Mesothelial cell of epicardium (in vitro differentiated cells): ENCODE measurements at regions not wholly inside any gene's neighbourhood (a gene's known extent, or its start where the extent isn't known, plus 50 kb on each side); places are given as distances from the start of the nearest gene placed in this dataset.

Experiments
- DNase-seq, 2 experiments: peaks; one replicate each; pipeline ENCODE4 v3.0.0; 2021; ENCODE audit warnings: low spot score in 2 of 2; ENCODE audit not compliant: unreplicated experiment in 2 of 2
- H3K27ac Mint-ChIP-seq: 2 replicates; pipeline ENCODE4 v1.8.0; 2021; ENCODE audit warnings: mixed read lengths
- H3K27me3 Mint-ChIP-seq: 2 replicates; pipeline ENCODE4 v1.8.0; 2021; ENCODE audit warnings: low read depth, mixed read lengths
- H3K36me3 Mint-ChIP-seq: 2 replicates; pipeline ENCODE4 v1.8.0; 2021; ENCODE audit warnings: mixed read lengths
- H3K4me1 Mint-ChIP-seq: 2 replicates; pipeline ENCODE4 v1.8.0; 2021; ENCODE audit warnings: mixed read lengths
- H3K4me3 Mint-ChIP-seq: 2 replicates; pipeline ENCODE4 v1.8.0; 2021; ENCODE audit warnings: mild to moderate bottlenecking, moderate library complexity, mixed read lengths
- H3K9me3 Mint-ChIP-seq: 2 replicates; pipeline ENCODE4 v1.8.0; 2021; ENCODE audit warnings: mixed read lengths
- TF ChIP-seq, protein P1 (sequence below): fragments of 200-600 bp; sonication (generic); IDR thresholded peaks from one replicate; pipeline ENCODE4 v1.5.0; 2021; ENCODE audit warnings: antibody characterized with exemption; ENCODE audit not compliant: unreplicated experiment

DNA sequence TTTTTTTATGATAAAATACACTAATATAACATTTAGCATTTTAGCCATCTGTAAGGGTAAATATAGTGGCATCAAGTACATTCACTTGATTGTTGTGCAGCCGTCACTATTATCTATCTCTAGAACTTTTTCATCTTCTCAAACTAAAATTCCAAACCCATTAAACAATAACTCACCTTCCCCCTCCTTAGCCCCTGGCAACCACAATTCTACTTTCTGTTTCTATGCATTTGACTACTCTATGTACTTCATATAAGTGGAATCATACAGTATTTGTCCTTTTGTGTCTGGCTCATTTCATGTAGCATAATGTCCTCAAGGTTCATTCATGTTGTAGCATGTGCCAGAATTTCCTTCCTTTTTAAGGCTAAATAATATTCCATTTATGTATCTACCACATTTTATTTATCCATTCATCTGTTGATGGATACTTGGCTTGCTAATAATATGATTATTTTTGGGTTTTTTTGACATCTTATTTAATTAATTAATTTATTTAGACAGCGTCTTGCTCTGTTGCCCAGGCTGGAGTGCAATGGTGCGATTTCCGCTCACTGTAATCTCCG is 69.6 kb upstream of the MACF1 start:
- no peak for DNase-seq
- TF ChIP-seq, protein P1, sequence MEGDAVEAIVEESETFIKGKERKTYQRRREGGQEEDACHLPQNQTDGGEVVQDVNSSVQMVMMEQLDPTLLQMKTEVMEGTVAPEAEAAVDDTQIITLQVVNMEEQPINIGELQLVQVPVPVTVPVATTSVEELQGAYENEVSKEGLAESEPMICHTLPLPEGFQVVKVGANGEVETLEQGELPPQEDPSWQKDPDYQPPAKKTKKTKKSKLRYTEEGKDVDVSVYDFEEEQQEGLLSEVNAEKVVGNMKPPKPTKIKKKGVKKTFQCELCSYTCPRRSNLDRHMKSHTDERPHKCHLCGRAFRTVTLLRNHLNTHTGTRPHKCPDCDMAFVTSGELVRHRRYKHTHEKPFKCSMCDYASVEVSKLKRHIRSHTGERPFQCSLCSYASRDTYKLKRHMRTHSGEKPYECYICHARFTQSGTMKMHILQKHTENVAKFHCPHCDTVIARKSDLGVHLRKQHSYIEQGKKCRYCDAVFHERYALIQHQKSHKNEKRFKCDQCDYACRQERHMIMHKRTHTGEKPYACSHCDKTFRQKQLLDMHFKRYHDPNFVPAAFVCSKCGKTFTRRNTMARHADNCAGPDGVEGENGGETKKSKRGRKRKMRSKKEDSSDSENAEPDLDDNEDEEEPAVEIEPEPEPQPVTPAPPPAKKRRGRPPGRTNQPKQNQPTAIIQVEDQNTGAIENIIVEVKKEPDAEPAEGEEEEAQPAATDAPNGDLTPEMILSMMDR, result no peak
- Mint-ChIP-seq H3K27ac (no peak overlapping the region), H3K4me3 (no peak overlapping the region), H3K36me3 (no peaks in the 10 kb centered on the region), H3K4me1 (peaks cover 21% of the 10 kb centered on the region), H3K9me3 (no peaks in the 10 kb centered on the region), H3K27me3 (no peaks in the 10 kb centered on the region)

DNA sequence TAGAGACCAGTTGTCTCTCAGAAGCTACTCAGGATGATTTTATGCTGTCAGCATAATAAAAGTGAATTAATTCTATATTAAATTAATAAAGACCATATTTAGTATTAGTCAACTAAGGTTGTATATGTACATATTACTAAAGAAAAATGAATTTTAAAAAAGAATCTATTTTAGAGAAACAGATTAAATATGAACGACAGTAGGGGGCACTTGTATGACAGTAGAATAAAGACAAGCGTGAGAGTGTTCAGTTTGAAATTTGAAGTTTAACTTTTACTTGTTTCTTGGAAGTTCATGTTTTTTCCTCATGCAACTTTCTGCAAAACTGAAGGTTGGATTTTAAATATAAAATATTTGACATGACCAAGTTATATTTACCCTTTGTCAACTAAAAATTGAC is 67.9 kb upstream of the MACF1 start:
- Mint-ChIP-seq H3K4me1 (peaks cover 15% of the 10 kb centered on the region), H3K36me3 (no peaks in the 10 kb centered on the region), H3K27ac (no peak overlapping the region), H3K27me3 (no peaks in the 10 kb centered on the region), H3K9me3 (no peaks in the 10 kb centered on the region), H3K4me3 (no peak overlapping the region)
- no peak for DNase-seq
- TF ChIP-seq, protein P1, result no peak

GRCh38 chr1:39139723-39140360 is 64.7 kb upstream of the MACF1 start:
- Mint-ChIP-seq H3K27me3 (no peaks in the 10 kb centered on the region), H3K4me3 (no peak overlapping the region), H3K4me1 (peaks cover 6% of the 10 kb centered on the region), H3K27ac (no peak overlapping the region), H3K9me3 (no peaks in the 10 kb centered on the region), H3K36me3 (no peaks in the 10 kb centered on the region)
- DNase-seq, result no peak
- TF ChIP-seq, protein P1, result no peak

DNA sequence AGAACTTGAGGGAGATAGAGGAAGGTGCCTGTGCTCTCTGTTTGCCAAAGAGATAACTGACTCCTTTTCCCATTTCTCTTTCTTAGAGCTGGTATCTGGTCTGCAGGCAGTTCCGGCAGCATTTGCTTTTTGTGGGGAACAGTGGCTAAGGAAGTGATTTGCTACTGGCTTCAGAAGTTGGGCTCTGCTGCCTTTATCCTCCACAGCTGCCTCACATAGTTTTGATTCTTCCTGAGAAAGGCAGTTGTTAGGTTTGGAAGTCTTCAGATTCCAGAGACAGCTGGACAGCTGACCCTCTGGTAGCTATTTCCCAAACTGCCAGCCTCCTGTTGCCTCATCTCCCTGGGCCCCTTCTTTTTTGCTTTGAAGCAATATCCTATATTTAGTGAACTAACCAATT is 62.6 kb upstream of the MACF1 start:
- peak overlapping the region; percentile 1 for H3K27ac Mint-ChIP-seq
- H3K9me3 Mint-ChIP-seq, result no peaks in the 10 kb centered on the region
- no peak overlapping the region for H3K4me3 Mint-ChIP-seq
- H3K27me3 Mint-ChIP-seq, result no peaks in the 10 kb centered on the region
- TF ChIP-seq, protein P1, result no peak
- DNase-seq, result no peak
- H3K36me3 Mint-ChIP-seq, result no peaks in the 10 kb centered on the region
- peaks cover 12% of the 10 kb centered on the region for H3K4me1 Mint-ChIP-seq

DNA sequence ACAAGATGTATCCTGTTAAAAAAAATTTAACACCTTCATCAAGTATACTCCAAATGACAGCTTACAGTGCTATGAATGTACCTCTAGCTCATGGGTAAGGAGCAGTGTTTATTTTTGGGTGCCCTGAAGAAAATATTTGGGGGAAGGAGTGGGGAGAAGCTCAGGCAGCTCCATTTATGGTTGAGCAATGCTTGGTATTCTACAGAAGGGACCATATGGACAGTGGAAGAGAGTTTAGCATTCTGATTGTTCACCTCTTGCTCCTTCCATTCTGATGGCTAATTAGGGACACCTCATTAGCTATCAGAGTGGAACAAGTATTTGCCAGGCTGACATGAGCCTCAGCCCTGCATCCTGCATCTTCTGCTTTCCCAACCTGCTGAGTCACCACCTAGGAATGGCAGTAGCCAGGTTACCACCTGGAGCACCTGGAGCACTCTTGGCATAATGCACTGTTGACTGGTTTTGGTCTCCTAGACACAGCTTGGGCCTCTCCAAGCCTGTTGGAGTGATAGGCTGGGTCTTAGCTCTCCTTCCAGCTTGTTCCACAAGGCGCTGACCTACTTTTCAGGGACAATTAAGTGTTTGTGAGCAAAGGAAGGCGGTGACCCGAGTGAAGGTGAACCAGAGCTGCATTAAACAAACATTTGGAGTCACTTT is 62.0 kb upstream of the MACF1 start:
- no peak for DNase-seq
- TF ChIP-seq, protein P1, result no peak
- Mint-ChIP-seq H3K4me1 (peaks cover 12% of the 10 kb centered on the region), H3K36me3 (no peaks in the 10 kb centered on the region), H3K27ac (no peak overlapping the region), H3K4me3 (no peak overlapping the region), H3K27me3 (no peaks in the 10 kb centered on the region), H3K9me3 (no peaks in the 10 kb centered on the region)
